WTC11 (cell line): ENCODE measurements at regions not wholly inside any gene's neighbourhood (a gene's known extent, or its start where the extent isn't known, plus 50 kb on each side); places are given as distances from the start of the nearest gene placed in this dataset.

Experiments used
- FOXJ3 ChIP-seq: sonication (generic); formaldehyde crosslinking; IDR thresholded peaks from 2 replicates; pipeline ENCODE4 v1.9.0; 2021; ENCODE audit warnings: missing genetic modification reagents, mild to moderate bottlenecking, borderline replicate concordance
- TCF7 ChIP-seq: sonication (generic); formaldehyde crosslinking; IDR thresholded peaks from 2 replicates; pipeline ENCODE4 v1.8.0; 2022; ENCODE audit warnings: mild to moderate bottlenecking, low read depth, missing genetic modification reagents, moderate library complexity

DNA sequence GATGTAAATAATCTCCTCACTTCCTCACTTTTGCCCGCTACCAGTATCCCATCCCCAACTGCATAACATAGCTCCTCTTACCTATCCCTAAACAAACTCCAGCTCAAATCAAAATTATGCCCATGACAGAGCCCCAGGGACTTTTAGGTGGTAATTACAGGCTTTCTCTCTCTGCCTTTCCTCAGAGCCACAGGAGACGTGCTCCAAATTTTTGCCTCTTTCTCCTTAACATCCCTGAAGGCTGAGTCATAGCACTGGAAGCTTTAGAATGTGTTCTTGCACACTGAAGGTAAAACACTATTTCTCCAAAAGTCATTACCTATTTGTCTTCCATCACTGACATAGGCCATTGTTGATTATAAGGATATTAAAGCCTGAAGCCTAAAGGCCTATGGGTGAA lies 263.5 kb upstream of the PLD5 start:
- no peak for TF ChIP-seq FOXJ3 (CRISPR knock-in tag)
- no peak for TF ChIP-seq TCF7 (CRISPR knock-in tag)
